ENCODE measurements at regions not wholly inside any gene's neighbourhood (a gene's known extent, or its start where the extent isn't known, plus 50 kb on each side); places are given as distances from the start of the nearest gene placed in this dataset.
"Not testable (repeated sequence)": the region's sequence is repeated elsewhere in the genome, so short reads cannot be mapped to it uniquely, and the experiment has no call there.

GRCh38 chr22:48076008-48076407 is 1313.6 kb downstream of the TBC1D22A start:
- no peak for DNase-seq

DNA sequence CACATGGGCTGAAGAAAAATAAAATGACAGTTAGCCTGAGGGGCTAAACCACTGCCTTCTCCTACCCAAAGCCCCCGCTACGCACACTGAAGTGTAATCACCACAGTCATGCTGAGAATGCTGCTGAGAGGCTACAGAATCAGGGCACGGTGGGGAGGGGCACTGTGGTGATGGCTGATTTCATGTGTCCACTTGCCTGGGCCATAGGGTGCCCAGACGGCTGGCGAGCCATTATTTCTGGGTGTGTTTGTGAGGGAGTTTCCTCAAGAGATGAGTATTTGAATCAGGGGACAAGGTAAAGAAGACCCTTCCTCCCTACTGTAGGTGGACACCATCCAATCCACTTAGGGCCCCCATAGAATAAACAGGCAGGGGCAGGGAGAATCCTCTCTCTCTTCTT is 1313.2 kb downstream of the TBC1D22A start:
- no peak for DNase-seq

DNA sequence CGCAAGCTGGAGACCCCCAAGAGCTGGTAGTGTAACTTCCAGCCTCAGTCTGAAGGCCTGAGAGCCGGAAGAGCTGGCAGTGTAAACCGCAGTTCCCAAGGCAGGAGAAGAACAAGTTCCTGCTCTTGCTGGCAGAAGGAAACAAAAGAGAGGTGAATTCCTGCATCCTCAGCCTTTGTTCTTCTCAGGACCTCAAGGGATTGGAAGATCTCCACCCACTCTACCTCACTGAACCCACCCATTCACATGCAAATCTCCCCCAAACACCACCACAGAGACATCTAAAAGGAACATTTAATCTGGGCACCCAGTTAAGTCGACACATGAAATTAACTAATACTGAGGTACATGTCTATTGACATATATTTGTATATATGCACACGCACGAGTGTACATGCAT is 1310.3 kb downstream of the TBC1D22A start:
- no peak for DNase-seq

- DNase-seq, result no peak
Observed at GRCh38 chr22:48071828-48072227, 1309.4 kb downstream of the TBC1D22A start.

DNA sequence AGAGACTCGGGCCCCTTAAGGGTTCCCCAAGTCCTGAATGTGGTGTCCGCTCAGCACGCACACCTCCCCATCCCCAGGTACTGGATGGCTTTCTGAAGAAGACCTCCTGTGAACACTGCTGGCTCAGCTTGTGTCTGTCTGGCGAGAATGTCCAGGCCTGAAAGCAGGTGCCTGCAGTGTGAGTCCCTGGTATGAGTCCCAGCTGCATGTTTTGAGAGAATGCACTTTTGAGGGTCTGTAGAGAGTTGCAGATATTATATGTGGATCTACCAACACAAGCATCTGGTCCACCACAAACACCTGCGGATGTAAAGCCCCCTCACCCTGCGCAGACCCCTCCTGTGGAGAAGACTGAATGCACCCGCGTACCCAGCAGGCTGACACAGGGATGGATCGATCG is 1308.9 kb downstream of the TBC1D22A start:
- no peak for DNase-seq

GRCh38 chr22:48070760-48071159 is 1308.3 kb downstream of the TBC1D22A start:
- no peak for DNase-seq

DNA sequence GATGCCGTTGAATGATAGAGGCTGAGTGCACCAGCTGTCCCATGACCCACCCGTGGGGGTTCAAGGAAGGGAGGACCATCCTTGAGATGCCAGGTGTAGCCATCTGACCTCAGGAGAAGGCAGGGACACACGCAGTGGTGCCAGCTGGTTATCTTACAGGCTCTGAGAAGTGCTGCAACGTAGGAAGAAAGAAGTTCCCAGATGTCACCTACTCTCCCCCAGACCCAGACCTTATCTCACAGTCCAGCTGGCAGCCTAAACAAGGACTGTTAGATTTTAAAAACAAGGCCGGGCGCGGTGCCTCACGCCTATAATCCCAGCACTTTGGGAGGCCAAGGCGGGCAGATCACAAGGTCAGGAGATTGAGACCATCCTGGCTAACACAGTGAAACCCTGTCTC is 1307.6 kb downstream of the TBC1D22A start:
- no peak for DNase-seq

DNA sequence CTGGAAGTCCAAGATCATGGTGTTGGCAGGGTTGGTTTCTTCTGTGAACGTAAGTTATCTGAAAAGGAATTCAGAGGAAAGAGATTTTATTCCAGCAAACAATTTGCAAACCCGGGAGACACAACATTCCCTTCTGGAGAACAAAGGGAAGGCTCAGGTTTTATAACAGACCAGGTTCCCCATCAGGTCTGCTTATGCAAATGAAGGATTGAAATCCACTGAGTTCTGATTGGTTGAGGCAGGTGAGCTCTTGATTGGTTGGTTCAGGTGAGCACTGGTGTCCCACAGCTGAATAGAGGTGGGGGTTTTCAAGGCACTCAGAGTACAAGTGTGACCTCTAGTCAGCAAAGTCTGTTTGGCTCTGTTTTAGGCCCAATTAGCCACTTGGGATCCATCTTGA is 1306.8 kb downstream of the TBC1D22A start:
- no peak for DNase-seq

DNA sequence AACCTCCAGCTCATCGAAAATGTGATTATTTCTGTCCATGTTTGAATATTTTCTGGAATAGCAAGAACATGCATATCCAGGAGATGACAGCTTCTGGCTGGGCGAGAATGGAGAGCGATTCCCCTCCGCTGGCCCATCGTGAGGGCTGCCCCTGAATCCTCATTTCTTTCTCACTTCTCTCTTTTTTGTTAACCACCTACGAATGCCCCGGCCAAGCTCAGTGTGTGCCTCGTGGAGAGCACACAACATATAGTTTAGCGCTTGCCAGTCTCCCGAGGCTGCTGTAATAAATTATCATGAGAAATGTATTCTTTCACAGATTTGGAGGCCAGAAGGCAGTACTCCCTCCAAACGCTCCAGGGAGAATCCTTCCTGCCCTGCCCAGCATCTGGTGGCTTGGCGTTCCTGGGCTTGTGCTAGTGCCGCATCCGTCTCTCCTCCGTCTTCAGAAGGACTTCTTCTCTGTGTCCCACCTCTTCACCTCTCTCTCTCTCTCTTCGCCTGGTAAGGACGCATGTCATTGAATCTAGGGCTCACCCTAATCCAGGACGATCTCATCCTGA is 1306.0 kb downstream of the TBC1D22A start:
- DNase-seq, result no peak

- no peak for DNase-seq
Observed at GRCh38 chr22:48065892-48066291, 1303.4 kb downstream of the TBC1D22A start.

DNA sequence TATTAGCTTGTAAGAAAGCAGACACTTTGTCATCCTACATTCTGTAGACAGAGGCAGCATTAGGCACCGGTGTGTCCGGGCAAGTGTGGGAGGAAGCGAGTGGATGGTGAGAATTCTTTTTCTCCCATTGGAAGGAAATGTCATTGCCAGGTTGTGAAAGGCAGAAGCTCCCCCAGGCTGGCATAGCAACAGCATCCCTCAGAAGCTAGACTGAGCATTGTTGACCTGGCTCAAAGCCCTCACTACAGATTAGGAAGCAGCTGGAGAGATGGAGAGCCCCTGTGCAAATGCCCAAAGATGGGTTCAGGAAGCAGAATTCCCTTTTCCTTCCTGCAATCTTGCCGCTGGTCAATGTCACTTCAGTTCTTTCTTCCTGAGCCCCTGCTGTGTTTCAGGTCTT is 1299.3 kb downstream of the TBC1D22A start:
- DNase-seq, result no peak

DNA sequence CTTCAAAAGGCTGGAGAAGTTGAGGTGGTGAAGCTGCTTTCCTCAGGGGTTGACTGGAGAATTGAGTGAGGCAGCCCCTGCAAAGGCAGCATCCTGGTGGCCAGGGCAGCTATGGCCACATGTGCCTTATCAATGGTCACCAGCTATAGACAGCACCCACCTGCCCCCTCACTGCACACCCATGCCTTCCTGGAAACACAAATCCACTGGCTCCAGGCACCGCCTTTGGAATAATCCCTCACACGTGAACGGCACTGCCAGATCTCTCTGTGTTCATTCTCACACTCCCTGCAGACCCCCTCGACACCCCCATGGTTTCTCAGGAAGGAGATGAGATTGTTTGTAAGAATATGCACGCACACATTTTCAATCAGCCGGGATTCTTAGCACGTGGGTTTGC is 1297.8 kb downstream of the TBC1D22A start:
- no peak for DNase-seq

DNA sequence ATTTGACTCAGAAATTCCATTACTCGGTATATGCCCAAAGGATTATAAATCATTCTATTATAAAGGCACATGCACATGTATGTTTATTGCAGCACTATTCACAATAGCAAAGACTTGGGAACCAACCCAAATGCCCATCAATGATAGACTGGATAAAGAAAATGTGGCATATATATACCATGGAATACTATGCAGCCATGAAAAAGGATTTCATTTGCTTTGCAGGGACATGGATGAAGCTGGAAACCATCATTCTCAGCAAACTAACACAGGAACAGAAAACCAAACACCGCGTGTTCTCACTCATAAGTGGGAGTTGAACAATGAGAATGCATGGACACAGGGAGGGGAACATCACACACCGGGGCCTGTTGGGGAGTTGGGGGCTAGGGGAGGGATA is 1297.1 kb downstream of the TBC1D22A start:
- DNase-seq, result not testable (repeated sequence)

DNA sequence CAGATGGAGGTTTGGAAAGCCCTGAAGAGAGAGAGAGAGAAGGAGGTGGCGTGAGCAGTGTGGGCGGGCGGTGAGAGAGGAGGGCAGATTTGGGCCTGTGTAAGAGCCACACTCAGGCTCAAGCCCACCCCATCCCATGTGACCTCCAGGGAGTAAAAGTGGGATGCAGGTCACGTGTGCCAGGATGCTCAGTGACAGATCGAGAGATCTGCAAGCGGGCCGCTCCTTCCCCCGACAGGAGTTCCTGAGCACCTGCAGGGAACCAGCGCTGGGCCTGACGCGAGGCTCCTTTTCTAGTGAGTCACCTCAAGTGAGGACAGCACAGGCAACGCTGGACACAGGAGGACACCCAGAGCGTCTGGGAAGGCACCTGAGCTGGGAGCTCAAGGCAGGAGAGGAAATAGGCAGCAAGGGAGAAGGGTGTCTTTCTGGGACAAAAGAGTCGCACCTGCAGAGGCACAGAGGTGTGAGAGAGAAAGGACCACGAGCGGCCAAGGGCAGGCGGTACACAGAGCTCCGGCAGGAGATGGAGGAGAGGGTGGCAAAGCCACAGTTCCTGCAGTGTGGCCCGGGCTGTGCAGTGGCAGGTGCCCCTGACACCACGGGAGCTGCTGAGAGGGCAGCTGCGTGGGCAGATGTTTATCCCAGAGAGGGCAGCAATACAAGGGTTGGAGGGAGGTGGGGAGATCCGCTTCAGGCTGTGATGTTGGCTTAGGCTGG is 1294.8 kb downstream of the TBC1D22A start:
- no peak for DNase-seq

GRCh38 chr22:48055827-48056226 is 1293.4 kb downstream of the TBC1D22A start:
- DNase-seq, result no peak

DNA sequence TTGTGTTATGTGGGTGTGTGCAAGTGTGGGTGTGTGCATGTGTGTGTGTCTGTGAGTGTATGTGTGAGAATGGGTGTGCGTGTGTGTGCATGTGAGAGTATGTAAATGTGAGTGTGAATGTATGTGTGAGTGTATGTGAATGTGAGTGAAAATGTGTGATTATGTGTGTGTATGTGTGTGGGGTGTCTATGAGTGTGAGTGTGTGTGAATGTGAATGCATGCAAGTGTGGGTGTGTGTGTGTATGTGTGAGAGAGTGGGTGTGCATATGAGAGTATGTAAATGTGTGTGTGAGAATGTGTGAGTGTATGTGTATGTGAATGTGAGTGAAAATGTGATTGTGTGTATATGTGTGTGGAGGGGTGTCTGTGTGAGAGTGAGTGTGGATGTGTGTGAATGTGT is 1292.7 kb downstream of the TBC1D22A start:
- DNase-seq, result no peak

- DNase-seq, result no peak
Observed at GRCh38 chr22:48054596-48054995, 1292.1 kb downstream of the TBC1D22A start.

- no peak for DNase-seq
Observed at GRCh38 chr22:48053973-48054372, 1291.5 kb downstream of the TBC1D22A start.

- DNase-seq, result no peak
Observed at GRCh38 chr22:48053486-48053885, 1291.0 kb downstream of the TBC1D22A start.

GRCh38 chr22:48052621-48052890 is 1290.1 kb downstream of the TBC1D22A start:
- no peak for DNase-seq

GRCh38 chr22:48051796-48052620 is 1289.6 kb downstream of the TBC1D22A start:
- no peak for DNase-seq

- DNase-seq, result no peak
Observed at GRCh38 chr22:48050836-48051235, 1288.4 kb downstream of the TBC1D22A start.

- no peak for DNase-seq
Observed at GRCh38 chr22:48049116-48049515, 1286.7 kb downstream of the TBC1D22A start.

GRCh38 chr22:48047722-48048500 is 1285.5 kb downstream of the TBC1D22A start:
- DNase-seq, result no peak

All from inflammatory macrophage treated with lipopolysaccharide for 4 hours (primary cell).